ENCODE measurements at regions not wholly inside any gene's neighbourhood (a gene's known extent, or its start where the extent isn't known, plus 50 kb on each side); places are given as distances from the start of the nearest gene placed in this dataset.

DNA sequence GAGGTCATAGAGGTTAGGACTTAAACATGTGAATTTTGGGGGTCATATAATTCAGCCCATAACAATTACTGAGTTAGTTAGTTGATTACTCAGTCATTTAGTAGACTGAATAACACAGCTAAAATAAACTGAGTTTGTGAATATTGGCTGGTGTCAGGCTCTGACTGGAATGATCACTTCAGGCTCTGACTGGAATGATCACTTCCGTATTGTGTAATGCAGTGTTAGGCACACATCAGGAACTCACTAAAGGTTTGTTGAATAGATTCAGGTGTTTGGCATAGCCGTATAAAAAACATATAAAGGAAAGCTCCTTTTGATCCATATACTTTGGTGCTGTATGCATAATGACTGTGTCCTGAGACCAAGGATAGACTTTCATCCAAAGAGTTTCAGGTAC lies 610.5 kb downstream of the INSC start:
- no peak for DNase-seq
- in situ Hi-C loops (cut with HindIII; ENCODE audit: low pct_ligation_motif_present, low pct_unique_long_range_greater_than_20kb, low sequenced_read_pairs), result no loop called here

DNA sequence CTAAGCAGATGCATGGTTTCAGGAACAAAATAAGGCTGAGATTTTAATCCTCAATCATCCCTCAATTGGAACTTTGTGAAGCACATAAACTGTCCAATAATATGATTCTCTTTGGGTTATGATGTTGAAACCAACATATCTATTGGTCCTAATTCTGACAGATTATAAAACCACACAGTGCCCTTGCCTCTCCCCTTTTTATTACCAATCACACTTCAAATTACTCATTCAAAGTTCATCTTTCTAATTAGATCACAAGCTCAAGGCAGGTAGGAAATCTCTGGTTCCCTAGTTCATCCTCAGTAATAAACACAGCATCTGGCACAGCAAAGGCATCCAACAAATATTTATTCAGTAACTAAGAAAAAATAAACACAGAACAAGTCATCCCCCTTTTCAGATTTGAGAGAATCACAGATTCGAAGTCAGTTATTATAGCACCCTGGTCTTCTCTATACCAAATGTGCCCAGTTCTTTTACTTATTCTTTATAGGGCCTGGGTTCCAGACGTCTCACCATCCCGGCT lies 611.6 kb downstream of the INSC start:
- DNase-seq, result no peak

DNA sequence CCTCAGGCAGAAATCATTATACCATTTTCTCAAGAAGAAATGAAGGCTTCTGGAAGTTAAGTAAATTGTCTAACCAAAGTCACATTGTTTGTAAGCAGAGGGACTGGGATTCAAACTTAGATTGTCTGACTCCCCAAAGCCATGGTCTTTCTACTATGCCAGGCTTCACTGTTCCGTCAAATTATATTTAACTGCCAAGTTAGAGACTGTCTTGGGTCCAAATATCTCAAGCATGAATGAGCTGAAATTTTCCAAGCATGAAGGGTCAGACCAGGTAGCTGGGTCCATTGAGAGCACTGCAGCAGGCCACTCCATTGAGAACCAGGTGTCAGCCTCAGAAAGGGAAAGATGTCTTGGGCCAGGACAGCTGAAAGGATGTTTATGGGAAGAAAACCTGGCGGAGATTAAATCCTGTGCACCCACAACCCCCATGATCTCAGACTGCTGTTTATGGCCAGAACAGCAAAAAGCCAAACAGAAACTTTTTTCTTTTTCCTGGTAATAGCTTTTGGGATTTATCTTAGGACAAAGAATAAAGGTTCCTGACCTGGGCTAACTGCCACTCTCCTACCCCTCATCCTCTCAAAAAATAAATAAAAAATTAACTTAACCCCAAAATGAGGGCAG lies 612.3 kb downstream of the INSC start:
- in situ Hi-C loops (cut with HindIII; ENCODE audit: low pct_ligation_motif_present, low pct_unique_long_range_greater_than_20kb, low sequenced_read_pairs), result no loop called here
- DNase-seq, result no peak

More for the DNA sequence above, 611.6 kb downstream of the INSC start:
- in situ Hi-C loops (cut with HindIII; ENCODE audit: low pct_ligation_motif_present, low pct_unique_long_range_greater_than_20kb, low sequenced_read_pairs), result no loop called here

DNA sequence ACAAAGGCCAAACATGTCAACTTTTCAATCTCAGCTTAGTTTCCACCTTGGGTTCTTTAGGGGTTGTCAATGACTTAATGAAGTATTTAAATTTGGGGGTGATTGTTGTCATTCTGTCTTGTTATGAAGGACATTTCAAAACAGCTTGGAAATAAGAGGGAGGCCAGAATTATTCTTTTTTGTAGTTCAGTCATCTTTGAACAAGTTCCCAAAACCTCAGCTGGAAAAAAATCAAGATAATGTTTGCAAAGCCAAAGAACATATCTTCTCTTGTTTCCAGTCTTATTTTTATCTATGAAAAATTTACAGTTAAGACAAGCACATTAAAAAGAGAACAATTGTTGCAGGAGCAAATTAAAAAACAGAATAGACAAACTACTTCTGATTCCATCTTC lies 612.8 kb downstream of the INSC start:
- in situ Hi-C loops (cut with HindIII; ENCODE audit: low pct_ligation_motif_present, low pct_unique_long_range_greater_than_20kb, low sequenced_read_pairs), result no loop called here
- no peak for DNase-seq

DNA sequence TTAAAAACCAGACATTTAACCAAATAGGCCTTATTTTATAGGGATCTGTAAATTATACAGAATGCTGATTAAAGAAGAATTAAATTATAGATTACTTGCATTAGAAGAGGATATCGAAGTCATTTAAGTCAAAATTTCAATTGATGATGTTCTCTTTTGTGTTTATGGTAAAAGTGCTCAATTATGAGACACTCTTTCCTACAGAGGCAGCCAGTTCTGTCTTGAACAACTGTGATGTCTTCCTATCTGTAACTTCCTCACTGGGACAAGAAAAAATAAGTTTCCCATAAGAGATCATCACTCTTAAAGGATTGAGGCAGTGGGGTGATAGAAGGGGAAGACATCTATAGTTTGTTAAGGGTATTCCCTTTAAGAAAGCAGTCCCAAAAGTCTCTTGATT lies 613.5 kb downstream of the INSC start:
- in situ Hi-C loops (cut with HindIII; ENCODE audit: low pct_ligation_motif_present, low pct_unique_long_range_greater_than_20kb, low sequenced_read_pairs), result no loop called here
- DNase-seq, result no peak

DNA sequence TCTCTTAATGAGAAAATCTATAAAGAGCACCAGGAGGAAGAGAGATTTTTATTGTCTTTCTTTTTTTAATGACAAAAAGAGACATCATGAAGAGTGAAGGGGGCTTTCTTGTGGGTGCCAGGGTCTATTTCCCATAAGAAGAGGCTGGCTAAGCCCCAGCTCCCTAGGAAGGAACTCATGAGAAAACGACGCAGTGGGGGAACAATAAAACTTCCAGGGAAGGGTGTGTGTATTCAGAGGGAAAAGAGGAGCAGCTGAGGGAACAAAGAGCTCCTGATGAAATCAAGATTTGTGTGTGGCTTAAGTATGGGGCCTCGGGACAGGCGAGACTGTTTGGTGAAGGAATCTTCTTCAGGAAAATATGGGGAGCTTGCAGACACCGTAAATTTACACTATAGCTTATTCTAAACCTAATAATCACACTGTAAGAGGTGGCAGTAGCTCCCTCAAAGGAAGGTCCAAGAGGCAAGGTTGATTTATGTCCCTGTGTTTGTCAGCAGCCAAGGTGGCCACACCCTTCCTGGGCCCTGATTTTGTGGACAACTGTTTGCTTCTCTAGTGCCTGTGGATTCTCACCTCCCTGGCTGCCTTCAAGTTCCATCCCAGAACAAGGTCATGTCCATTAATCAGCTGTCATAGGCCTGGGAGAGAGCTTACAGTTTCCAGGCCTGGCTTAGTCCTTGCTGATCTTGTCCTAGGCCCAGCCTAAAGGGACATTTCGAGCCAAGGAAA lies 615.7 kb downstream of the INSC start:
- no peak for DNase-seq
- in situ Hi-C loops (cut with HindIII; ENCODE audit: low pct_ligation_motif_present, low pct_unique_long_range_greater_than_20kb, low sequenced_read_pairs), result no loop called here

DNA sequence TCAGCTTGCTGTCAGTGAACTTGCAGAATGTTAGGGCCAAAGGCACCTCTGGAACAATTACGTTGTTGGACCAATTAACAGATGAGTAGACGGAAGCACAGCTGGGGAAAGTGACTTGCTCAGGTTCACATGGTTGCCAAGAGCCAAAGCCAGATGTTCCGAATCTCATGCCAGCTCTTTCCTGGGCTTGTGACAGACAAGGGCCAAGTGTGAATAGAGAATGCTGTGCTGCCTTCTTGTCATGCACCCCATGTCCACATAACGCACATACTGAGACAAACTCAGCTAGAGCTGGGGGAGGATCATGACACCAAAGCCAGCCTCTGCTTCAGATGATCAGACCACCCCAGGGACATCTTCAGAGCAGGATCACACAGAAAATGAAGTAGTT lies 616.3 kb downstream of the INSC start:
- in situ Hi-C loops (cut with HindIII; ENCODE audit: low pct_ligation_motif_present, low pct_unique_long_range_greater_than_20kb, low sequenced_read_pairs), result no loop called here
- DNase-seq, result no peak

- in situ Hi-C loops (cut with HindIII; ENCODE audit: low pct_ligation_motif_present, low pct_unique_long_range_greater_than_20kb, low sequenced_read_pairs), result no loop called here
Measured at GRCh38 chr11:15735706-15736105, 620.6 kb downstream of the SOX6 start.

GRCh38 chr11:15737320-15737719 lies 619.0 kb downstream of the SOX6 start:
- in situ Hi-C loops (cut with HindIII; ENCODE audit: low pct_ligation_motif_present, low pct_unique_long_range_greater_than_20kb, low sequenced_read_pairs), result no loop called here
- DNase-seq, result no peak

More at GRCh38 chr11:15735706-15736105, 620.6 kb downstream of the SOX6 start:
- no peak for DNase-seq

- in situ Hi-C loops (cut with HindIII; ENCODE audit: low pct_ligation_motif_present, low pct_unique_long_range_greater_than_20kb, low sequenced_read_pairs), result no loop called here
- no peak for DNase-seq
Measured at GRCh38 chr11:15738931-15739330, 617.4 kb downstream of the SOX6 start.

DNA sequence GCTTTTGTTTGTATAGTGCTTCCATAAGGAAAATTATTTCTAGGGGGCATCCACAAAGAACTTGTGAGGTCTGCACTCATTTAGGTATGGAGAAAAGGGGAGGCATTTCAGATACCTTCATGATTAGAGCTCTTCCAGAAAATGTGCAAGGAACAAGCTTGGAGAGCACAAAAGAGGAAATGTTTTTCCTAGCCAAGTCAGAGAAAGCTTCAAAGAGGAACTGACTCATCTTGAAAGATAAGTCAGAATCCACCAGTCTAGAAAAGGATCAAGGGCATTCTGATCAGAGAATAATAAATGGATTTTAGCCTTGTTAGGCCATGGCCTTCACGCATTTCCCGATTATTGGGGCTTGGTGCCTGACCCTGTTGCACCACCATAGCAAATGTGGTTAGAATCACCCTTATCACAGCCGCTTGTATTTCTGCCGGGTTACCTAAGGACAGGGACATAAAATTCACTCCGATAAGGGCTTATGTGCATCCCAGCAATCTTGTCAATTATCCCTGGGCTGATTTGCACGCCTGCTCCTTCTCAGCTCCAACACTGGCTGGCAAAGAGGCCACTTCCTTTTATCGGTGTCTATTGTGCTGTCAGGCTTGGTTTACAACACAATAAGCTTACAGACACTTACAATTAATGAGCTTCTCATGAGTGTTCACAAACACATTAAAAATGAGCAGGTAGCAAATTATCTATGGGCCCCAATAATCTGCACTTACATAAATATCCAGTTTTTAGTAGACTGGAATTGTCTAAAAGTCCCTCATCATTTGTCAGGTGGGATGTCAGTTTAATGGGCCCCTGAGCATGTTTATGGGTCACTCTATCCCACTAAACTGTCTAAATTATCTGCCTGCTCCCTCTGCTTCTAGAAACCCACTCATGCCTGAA lies 613.5 kb downstream of the SOX6 start:
- no peak for DNase-seq

GRCh38 chr11:15744693-15745092 lies 611.7 kb downstream of the SOX6 start:
- in situ Hi-C loops (cut with HindIII; ENCODE audit: low pct_ligation_motif_present, low pct_unique_long_range_greater_than_20kb, low sequenced_read_pairs), result no loop called here
- no peak for DNase-seq

More for the DNA sequence above, 613.5 kb downstream of the SOX6 start:
- in situ Hi-C loops (cut with HindIII; ENCODE audit: low pct_ligation_motif_present, low pct_unique_long_range_greater_than_20kb, low sequenced_read_pairs), result no loop called here

DNA sequence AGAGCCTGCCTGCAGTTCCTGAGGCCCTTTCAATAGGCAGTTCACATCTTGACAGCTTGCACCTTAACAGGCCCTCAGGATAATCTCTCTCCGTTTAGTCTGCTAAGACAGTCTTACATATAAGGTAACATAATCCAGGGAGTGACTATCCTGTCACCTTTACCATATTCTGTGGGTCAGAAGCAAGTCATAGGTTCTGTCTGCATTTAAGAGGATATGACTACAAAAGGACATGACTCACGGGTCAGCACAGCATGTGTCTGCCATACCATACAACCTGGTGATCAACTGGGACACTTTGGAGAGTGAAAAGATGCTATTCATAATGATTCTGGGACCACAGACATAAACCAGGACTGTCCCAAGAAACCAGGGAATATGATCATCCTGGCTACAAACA lies 611.1 kb downstream of the SOX6 start:
- no peak for DNase-seq
- in situ Hi-C loops (cut with HindIII; ENCODE audit: low pct_ligation_motif_present, low pct_unique_long_range_greater_than_20kb, low sequenced_read_pairs), result no loop called here

GRCh38 chr11:15747671-15748070 lies 608.7 kb downstream of the SOX6 start:
- DNase-seq, result no peak
- in situ Hi-C loops (cut with HindIII; ENCODE audit: low pct_ligation_motif_present, low pct_unique_long_range_greater_than_20kb, low sequenced_read_pairs), result no loop called here

- no peak for DNase-seq
- in situ Hi-C loops (cut with HindIII; ENCODE audit: low pct_ligation_motif_present, low pct_unique_long_range_greater_than_20kb, low sequenced_read_pairs), result no loop called here
Measured at GRCh38 chr11:15748132-15748531, 608.2 kb downstream of the SOX6 start.

DNA sequence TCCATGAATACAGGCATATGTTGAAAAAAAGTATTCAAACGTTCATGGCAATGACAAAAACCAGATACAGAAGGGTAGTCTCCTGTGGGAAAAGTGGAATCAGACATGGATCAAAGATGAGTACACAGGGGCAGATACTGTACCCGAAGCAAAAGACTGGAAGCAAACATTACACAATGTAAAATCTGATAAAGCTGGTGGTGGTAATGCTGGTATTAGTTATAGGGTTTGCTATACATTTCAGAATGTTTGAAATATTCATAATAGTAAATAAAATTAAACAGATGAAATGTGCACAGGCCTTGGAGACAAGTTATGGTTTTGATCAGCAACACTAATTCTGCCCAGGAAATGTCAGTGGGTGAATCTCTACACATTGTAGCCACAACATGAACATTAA lies 607.6 kb downstream of the SOX6 start:
- DNase-seq, result no peak
- in situ Hi-C loops (cut with HindIII; ENCODE audit: low pct_ligation_motif_present, low pct_unique_long_range_greater_than_20kb, low sequenced_read_pairs), result no loop called here

GRCh38 chr11:15750535-15751308 lies 605.6 kb downstream of the SOX6 start:
- in situ Hi-C loops (cut with HindIII; ENCODE audit: low pct_ligation_motif_present, low pct_unique_long_range_greater_than_20kb, low sequenced_read_pairs), result no loop called here
- DNase-seq, result no peak

- in situ Hi-C loops (cut with HindIII; ENCODE audit: low pct_ligation_motif_present, low pct_unique_long_range_greater_than_20kb, low sequenced_read_pairs), result no loop called here
- DNase-seq, result no peak
Measured at GRCh38 chr11:15754221-15754620, 602.1 kb downstream of the SOX6 start.

Measured in ACHN (cell line).